Cardiac fibroblast (primary cell): ENCODE measurements at regions not wholly inside any gene's neighbourhood (a gene's known extent, or its start where the extent isn't known, plus 50 kb on each side); places are given as distances from the start of the nearest gene placed in this dataset.

Experiments
- DNase-seq, 2 donors: peaks; one replicate each; pipeline versions ENCODE4 v3.0.0 to v3.0.0-alpha.2; 2010; ENCODE audit warnings: low read depth in 2 of 2
- H3K4me3 ChIP-seq, 2 donors: replicated peaks in 1 of 2; 1 replicate in 1 of 2; 2 replicates in 1 of 2; pipeline ENCODE4 v1.5.1; 2011; ENCODE audit warnings: low read depth in 2 of 2, low read length in 2 of 2, mild to moderate bottlenecking in 2 of 2, moderate library complexity in 1 of 2
- TF ChIP-seq, protein P1 (sequence below): IDR thresholded peaks from one replicate; pipeline ENCODE4 v1.5.1; 2011; ENCODE audit warnings: low read depth, mild to moderate bottlenecking, low read length, inconsistent platforms

DNA sequence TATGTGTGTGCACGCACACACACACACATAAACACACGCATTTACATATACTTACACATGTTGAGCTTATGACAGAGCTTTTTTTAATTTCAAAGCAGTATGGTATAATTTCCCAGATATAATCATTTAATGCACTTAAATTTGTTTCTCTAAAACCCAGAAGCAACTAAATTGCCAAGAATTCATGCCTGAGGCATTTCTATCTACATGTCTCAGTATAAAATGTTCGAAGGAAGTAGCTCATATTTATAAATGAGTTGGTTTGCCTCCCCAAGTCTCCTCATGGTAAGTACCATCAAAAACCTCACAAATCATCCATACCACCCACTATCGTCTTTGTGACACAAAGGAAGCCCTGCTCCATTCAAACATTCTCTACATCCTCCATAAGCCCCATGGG is 130.6 kb downstream of the RPL22L1 start:
- TF ChIP-seq, protein P1, sequence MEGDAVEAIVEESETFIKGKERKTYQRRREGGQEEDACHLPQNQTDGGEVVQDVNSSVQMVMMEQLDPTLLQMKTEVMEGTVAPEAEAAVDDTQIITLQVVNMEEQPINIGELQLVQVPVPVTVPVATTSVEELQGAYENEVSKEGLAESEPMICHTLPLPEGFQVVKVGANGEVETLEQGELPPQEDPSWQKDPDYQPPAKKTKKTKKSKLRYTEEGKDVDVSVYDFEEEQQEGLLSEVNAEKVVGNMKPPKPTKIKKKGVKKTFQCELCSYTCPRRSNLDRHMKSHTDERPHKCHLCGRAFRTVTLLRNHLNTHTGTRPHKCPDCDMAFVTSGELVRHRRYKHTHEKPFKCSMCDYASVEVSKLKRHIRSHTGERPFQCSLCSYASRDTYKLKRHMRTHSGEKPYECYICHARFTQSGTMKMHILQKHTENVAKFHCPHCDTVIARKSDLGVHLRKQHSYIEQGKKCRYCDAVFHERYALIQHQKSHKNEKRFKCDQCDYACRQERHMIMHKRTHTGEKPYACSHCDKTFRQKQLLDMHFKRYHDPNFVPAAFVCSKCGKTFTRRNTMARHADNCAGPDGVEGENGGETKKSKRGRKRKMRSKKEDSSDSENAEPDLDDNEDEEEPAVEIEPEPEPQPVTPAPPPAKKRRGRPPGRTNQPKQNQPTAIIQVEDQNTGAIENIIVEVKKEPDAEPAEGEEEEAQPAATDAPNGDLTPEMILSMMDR: no peak
- no peak for DNase-seq
- no peak overlapping the region for H3K4me3 ChIP-seq

DNA sequence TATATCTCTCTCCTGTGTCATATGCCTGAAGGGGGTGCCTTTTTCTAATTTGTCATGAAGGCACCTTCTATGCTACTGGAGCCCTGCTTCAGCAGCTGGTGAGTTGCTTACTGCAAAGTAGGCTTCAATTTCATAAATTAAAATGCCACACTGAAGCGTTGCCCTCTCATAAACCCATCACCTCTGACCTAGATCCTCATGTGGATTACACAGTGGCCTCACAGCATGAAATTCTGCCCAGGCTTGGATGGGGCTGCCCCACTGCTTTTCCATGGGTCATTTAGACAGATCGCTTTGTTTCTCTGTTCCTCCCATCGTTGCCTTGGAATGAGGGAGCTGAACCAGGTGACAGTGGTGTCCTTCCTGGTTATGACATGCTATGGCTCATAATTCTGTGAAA is 131.2 kb downstream of the RPL22L1 start:
- H3K4me3 ChIP-seq: no peak overlapping the region
- TF ChIP-seq, protein P1: no peak
- DNase-seq: no peak

DNA sequence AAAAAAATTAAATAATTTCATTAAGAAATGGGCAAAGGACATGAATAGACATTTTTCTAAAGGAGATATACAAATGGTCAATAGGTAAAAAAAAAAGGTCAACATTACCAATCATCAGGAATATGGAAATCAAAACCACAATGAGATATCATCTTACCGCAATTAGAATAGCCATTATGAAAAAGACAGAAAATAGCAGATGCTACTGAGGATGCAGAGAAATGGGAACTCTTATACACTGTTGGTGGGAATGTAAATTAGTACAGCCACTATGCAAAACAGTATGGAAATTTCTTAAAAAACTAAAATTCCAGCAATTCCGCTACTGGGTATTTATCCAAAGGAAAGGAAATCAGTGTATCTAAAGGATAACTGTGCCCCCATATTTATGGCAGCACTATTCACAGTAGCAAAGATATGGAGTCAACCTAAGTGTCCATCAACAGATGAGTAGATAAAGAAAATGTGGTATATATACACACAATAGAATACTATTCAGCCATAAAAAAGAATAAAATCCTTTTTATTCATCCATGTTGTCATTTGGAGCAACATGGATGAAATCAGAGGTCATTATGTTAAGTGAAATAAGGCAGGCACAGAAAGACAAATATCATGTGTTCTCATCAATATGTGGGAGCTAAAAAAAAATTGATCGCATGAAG is 132.4 kb downstream of the RPL22L1 start:
- DNase-seq: no peak
- no peak overlapping the region for H3K4me3 ChIP-seq
- TF ChIP-seq, protein P1: no peak

DNA sequence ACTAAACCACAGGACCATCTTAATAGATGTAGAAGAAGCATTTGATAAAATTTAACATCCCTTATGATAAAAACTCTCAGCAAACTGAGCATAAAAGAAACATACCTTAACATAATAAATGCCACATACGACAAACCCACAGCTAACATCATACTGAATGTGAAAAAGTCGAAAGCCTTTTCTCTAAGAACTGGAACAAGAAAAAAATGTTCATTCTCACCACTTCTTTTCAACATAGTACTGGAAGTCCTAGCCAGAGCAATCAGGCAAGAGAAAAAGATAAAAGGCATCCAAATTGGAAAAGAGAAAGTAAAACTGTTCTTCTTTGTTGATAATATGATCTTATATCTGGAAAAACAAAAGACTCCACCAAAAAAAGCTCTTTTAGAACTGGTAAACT is 134.2 kb downstream of the RPL22L1 start:
- TF ChIP-seq, protein P1: no peak
- H3K4me3 ChIP-seq: no peak overlapping the region

DNA sequence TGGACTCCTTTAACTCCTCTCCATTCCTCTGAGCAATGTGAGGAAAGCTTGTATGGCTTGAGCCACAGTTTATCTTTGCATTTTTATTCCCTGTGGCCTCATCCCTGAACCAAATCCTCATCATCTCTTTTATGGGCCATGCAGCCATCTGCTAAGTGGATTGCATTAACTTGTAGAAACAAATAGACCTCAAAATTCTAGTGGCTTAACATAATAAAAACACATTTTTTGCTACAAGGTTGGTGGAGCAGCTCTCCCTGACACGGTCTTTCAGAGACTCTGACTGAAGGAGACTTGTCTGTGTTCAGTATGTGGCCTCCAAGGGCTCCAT is 135.3 kb downstream of the RPL22L1 start:
- no peak overlapping the region for H3K4me3 ChIP-seq
- TF ChIP-seq, protein P1: no peak
- DNase-seq: no peak

More for the DNA sequence above, 134.2 kb downstream of the RPL22L1 start:
- no peak for DNase-seq

DNA sequence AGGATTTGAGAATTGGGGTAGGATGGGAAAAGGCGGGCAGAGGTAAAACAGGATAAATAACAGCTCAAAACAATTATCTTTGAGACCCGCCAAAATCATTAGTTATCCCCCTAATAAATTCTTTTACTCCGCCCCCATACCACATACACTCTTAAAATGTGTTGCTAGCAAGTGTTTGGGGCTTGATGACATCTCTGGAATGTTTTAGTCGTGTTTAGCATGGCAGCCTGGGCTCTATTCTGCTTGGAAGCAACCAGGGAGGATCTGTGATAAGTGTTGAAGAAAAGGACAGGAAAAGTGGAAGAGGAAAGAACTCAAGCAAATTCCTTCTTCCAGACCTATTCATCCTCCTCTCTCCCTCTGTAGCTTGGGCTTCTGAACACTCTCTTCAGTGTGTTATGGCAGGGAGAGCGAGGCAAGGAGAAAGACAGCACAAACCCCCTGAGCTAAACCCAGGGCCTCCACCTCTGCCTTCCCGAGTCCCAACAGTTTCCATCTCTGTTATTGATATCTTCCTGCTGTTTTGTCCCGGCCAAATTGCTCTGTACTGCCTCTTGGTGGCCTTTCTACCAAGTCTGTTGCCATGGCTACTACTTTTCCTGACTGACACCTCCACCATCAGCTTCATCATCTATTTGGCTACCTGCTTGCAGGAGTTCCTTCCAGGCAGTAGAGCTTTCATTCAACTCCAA is 135.8 kb downstream of the RPL22L1 start:
- DNase-seq: no peak

More for the DNA sequence above, 135.8 kb downstream of the RPL22L1 start:
- TF ChIP-seq, protein P1: no peak
- no peak overlapping the region for H3K4me3 ChIP-seq
